ENCODE measurements at regions not wholly inside any gene's neighbourhood (a gene's known extent, or its start where the extent isn't known, plus 50 kb on each side); places are given as distances from the start of the nearest gene placed in this dataset.

- TF ChIP-seq CTCF (IDR thresholded peaks at IDR 0.05; ENCODE audit: control extremely low read depth in 1 of 3, insufficient read depth in 1 of 3, low read depth in 1 of 3, low read length in 3 of 3) = peak in 2 of 3 experiments; percentile 4 to 21; a peak in 1 of 4 replicates
- no peak for TF ChIP-seq POLR2AphosphoS5 (IDR thresholded peaks at IDR 0.05; ENCODE audit: low read depth, low read length)
- TF ChIP-seq BRCA1 (IDR thresholded peaks at IDR 0.05; ENCODE audit: low read depth, low read length) = no peak
- no peak for TF ChIP-seq POLR2A (IDR thresholded peaks at IDR 0.05; ENCODE audit: control extremely low read depth in 1 of 2, low read depth in 2 of 2, low read length in 2 of 2)
- TF ChIP-seq USF2 (IDR thresholded peaks at IDR 0.05; ENCODE audit: low read length) = no peak
- TF ChIP-seq EZH2 (IDR thresholded peaks at IDR 0.05; ENCODE audit: low read depth, low read length, severe bottlenecking) = no peak
- no peak for TF ChIP-seq ATF2 (IDR thresholded peaks at IDR 0.05; ENCODE audit: low read length)
- TF ChIP-seq SP1 (IDR thresholded peaks at IDR 0.05; ENCODE audit: low read depth, low read length) = no peak
- no peak for TF ChIP-seq ATF3 (IDR thresholded peaks at IDR 0.05; ENCODE audit: insufficient read depth, low read depth, low read length)
- no peak for TF ChIP-seq CHD1 (IDR thresholded peaks at IDR 0.05; ENCODE audit: low read depth, low read length)
- TF ChIP-seq CHD2 (IDR thresholded peaks at IDR 0.05; ENCODE audit: low read length) = no peak
These were observed 124.2 kb downstream of the APIP start for GRCh38 chr11:34791780-34792542.

Data from H1 (cell line).